Ectodermal cell (in vitro differentiated cells): ENCODE measurements at regions not wholly inside any gene's neighbourhood (a gene's known extent, or its start where the extent isn't known, plus 50 kb on each side); places are given as distances from the start of the nearest gene placed in this dataset.

Experiments
- H3K27ac ChIP-seq: 2 replicates; pipeline ENCODE4 v1.7.0; 2013; ENCODE audit warnings: mild to moderate bottlenecking, low read depth, low read length; ENCODE audit not compliant: insufficient read depth, poor library complexity, severe bottlenecking
- H3K27me3 ChIP-seq: 2 replicates; pipeline ENCODE4 v1.7.0; 2013; ENCODE audit warnings: mild to moderate bottlenecking, low read length; ENCODE audit not compliant: insufficient read depth, control insufficient read depth, poor library complexity, severe bottlenecking
- H3K36me3 ChIP-seq: one replicate; pipeline ENCODE4 v1.7.0; 2013; ENCODE audit warnings: low read length; ENCODE audit not compliant: control insufficient read depth, insufficient read depth
- H3K4me1 ChIP-seq: one replicate; pipeline ENCODE4 v1.7.0; 2013; ENCODE audit warnings: low read length; ENCODE audit not compliant: control insufficient read depth, insufficient read depth
- H3K4me3 ChIP-seq: 2 replicates; pipeline ENCODE4 v1.7.0; 2013; ENCODE audit warnings: low read depth, low read length, control low read depth; ENCODE audit not compliant: insufficient read depth
- H3K9me3 ChIP-seq: 2 replicates; pipeline ENCODE4 v1.7.0; 2013; ENCODE audit warnings: mild to moderate bottlenecking, low read length, moderate library complexity; ENCODE audit not compliant: control insufficient read depth
- WGBS, 2 experiments: methylation state at CpG; one replicate each; pipeline ENCODE4 v1.1.7; 2013; ENCODE audit warnings: missing lambda C conversion rate in 2 of 2; 5-methylcytosine and 5-hydroxymethylcytosine counted together

GRCh38 chr2:2810504-2810903, 479.4 kb upstream of the MYT1L start:
- no peaks in the 10 kb centered on the region for H3K4me1 ChIP-seq
- no peak overlapping the region for H3K4me3 ChIP-seq
- no peak overlapping the region for H3K27ac ChIP-seq
- H3K36me3 ChIP-seq, result no peaks in the 10 kb centered on the region
- 72 to 82% methylated on average over 6 of the region's 6 CpGs for WGBS, 2 experiments
- no peaks in the 10 kb centered on the region for H3K9me3 ChIP-seq
- H3K27me3 ChIP-seq, result no peaks in the 10 kb centered on the region

DNA sequence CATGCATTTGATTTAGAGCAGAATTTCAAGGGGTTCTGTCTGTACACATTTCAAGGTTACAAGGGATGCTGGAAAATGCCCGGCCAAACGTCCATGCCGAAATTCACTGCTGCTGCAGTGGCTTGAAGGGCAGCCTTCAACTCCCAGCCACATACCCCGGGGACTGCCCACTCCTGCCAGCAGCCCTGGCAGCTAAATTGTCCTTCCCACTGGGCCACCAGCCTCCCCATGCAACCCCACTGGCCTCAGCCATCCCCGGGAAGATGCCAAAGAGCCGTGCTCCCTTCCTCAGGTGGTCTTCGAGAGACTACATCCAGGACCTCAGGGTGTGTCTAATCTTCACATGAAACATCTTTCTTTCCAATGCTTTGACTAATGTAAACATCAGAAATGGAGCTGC, 478.7 kb upstream of the MYT1L start:
- Histone ChIP-seq H3K36me3 (no peaks in the 10 kb centered on the region), H3K4me1 (no peaks in the 10 kb centered on the region), H3K9me3 (no peaks in the 10 kb centered on the region), H3K4me3 (no peak overlapping the region), H3K27me3 (no peaks in the 10 kb centered on the region), H3K27ac (no peak overlapping the region)
- 94 to 96% methylated on average over 7 of the region's 7 CpGs for WGBS, 2 experiments

- H3K27ac ChIP-seq, result no peak overlapping the region
- no peaks in the 10 kb centered on the region for H3K9me3 ChIP-seq
- 79 to 81% methylated on average over 7 of the region's 7 CpGs for WGBS, 2 experiments
- H3K27me3 ChIP-seq, result no peaks in the 10 kb centered on the region
- H3K36me3 ChIP-seq, result no peaks in the 10 kb centered on the region
- no peaks in the 10 kb centered on the region for H3K4me1 ChIP-seq
- H3K4me3 ChIP-seq, result no peak overlapping the region
These were observed 477.5 kb upstream of the MYT1L start for GRCh38 chr2:2808551-2809058.

GRCh38 chr2:2806711-2807110, 475.6 kb upstream of the MYT1L start:
- no peak overlapping the region for H3K27ac ChIP-seq
- H3K36me3 ChIP-seq, result no peaks in the 10 kb centered on the region
- WGBS, 2 experiments, result 91 to 93% methylated on average over 7 of the region's 7 CpGs
- peaks cover 6% of the 10 kb centered on the region for H3K9me3 ChIP-seq
- no peak overlapping the region for H3K4me3 ChIP-seq
- no peaks in the 10 kb centered on the region for H3K4me1 ChIP-seq
- no peaks in the 10 kb centered on the region for H3K27me3 ChIP-seq

GRCh38 chr2:2805263-2805662, 474.2 kb upstream of the MYT1L start:
- H3K36me3 ChIP-seq, result no peaks in the 10 kb centered on the region
- H3K27ac ChIP-seq, result no peak overlapping the region
- no peak overlapping the region for H3K4me3 ChIP-seq
- H3K27me3 ChIP-seq, result no peaks in the 10 kb centered on the region
- H3K4me1 ChIP-seq, result no peaks in the 10 kb centered on the region
- peaks cover 6% of the 10 kb centered on the region for H3K9me3 ChIP-seq
- 88% methylated on average over 5 of the region's 5 CpGs for WGBS, 2 experiments

GRCh38 chr2:2804528-2804927, 473.5 kb upstream of the MYT1L start:
- no peaks in the 10 kb centered on the region for H3K4me1 ChIP-seq
- H3K27ac ChIP-seq, result no peak overlapping the region
- no peak overlapping the region for H3K4me3 ChIP-seq
- no peaks in the 10 kb centered on the region for H3K36me3 ChIP-seq
- no peaks in the 10 kb centered on the region for H3K27me3 ChIP-seq
- H3K9me3 ChIP-seq, result peaks cover 6% of the 10 kb centered on the region
- 95 to 97% methylated on average over 14 to 15 of the region's 15 CpGs for WGBS, 2 experiments

GRCh38 chr2:2801458-2801857, 470.4 kb upstream of the MYT1L start:
- 90 to 92% methylated on average over 2 to 3 of the region's 3 CpGs for WGBS, 2 experiments
- H3K9me3 ChIP-seq, result peaks cover 6% of the 10 kb centered on the region
- H3K36me3 ChIP-seq, result no peaks in the 10 kb centered on the region
- no peak overlapping the region for H3K4me3 ChIP-seq
- no peaks in the 10 kb centered on the region for H3K27me3 ChIP-seq
- H3K4me1 ChIP-seq, result no peaks in the 10 kb centered on the region
- H3K27ac ChIP-seq, result no peak overlapping the region

- Histone ChIP-seq H3K36me3 (no peaks in the 10 kb centered on the region), H3K4me1 (no peaks in the 10 kb centered on the region), H3K4me3 (no peak overlapping the region), H3K9me3 (peaks cover 6% of the 10 kb centered on the region), H3K27me3 (no peaks in the 10 kb centered on the region), H3K27ac (no peak overlapping the region)
- 91 to 96% methylated on average over 3 of the region's 3 CpGs for WGBS, 2 experiments
These were observed 469.6 kb upstream of the MYT1L start for GRCh38 chr2:2800697-2801096.

- H3K4me3 ChIP-seq, result no peak overlapping the region
- no peaks in the 10 kb centered on the region for H3K4me1 ChIP-seq
- H3K27ac ChIP-seq, result no peak overlapping the region
- 81 to 94% methylated on average over 1 of the region's 1 CpG for WGBS, 2 experiments
- H3K36me3 ChIP-seq, result no peaks in the 10 kb centered on the region
- peaks cover 6% of the 10 kb centered on the region for H3K9me3 ChIP-seq
- no peaks in the 10 kb centered on the region for H3K27me3 ChIP-seq
These were observed 468.9 kb upstream of the MYT1L start for GRCh38 chr2:2800001-2800400.

DNA sequence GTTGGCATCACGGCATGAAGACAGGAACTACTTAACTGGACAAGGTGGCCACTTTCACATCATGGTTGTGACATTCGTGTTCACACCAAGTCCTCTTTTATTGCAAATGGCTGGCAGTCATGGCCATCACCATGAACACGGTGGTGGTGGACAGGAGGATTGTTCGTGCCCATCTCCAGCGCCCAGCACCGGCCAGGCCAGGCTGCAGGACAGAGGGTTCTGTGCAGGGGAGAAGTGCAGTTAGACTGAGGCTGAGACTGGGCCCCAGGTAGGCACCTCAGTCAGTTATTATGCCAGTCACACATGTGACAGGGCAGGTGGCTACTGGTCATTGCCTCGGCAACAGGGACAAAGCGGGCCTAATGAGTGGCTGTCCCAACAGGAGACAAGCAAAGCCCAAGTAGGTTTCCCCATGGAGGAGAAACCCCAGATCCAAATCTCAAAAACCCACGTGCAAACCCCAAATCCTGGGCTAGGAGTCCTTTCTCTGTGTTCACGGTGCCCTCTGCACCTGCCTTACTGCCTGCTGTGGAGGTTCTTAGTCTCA, 468.1 kb upstream of the MYT1L start:
- WGBS, 2 experiments, result 94 to 96% methylated on average over 10 of the region's 10 CpGs
- H3K36me3 ChIP-seq, result no peaks in the 10 kb centered on the region
- H3K4me3 ChIP-seq, result no peak overlapping the region

GRCh38 chr2:2798337-2798736, 467.3 kb upstream of the MYT1L start:
- H3K9me3 ChIP-seq, result peaks cover 6% of the 10 kb centered on the region
- H3K36me3 ChIP-seq, result no peaks in the 10 kb centered on the region
- WGBS, 2 experiments, result 88 to 89% methylated on average over 2 of the region's 2 CpGs
- no peaks in the 10 kb centered on the region for H3K27me3 ChIP-seq
- H3K27ac ChIP-seq, result no peak overlapping the region
- no peaks in the 10 kb centered on the region for H3K4me1 ChIP-seq
- no peak overlapping the region for H3K4me3 ChIP-seq

More for the DNA sequence above, 468.1 kb upstream of the MYT1L start:
- Histone ChIP-seq H3K27me3 (no peaks in the 10 kb centered on the region), H3K9me3 (peaks cover 6% of the 10 kb centered on the region), H3K4me1 (no peaks in the 10 kb centered on the region), H3K27ac (no peak overlapping the region)
